Head of caudate nucleus (tissue), 42 donors: ENCODE measurements at regions not wholly inside any gene's neighbourhood (a gene's known extent, or its start where the extent isn't known, plus 50 kb on each side); places are given as distances from the start of the nearest gene placed in this dataset.
A peak's percentile ranks its signal among the peaks of the same experiment; 100 is the strongest.

Experiments used
- DNase-seq, 42 donors: peaks; one replicate each; pipeline versions ENCODE4 v3.0.0 to v3.0.0-alpha.2; 2020 to 2021; ENCODE audit warnings: mixed read lengths in 7 of 42
- intact Hi-C: fragments of 100-400 bp; cut with DNase I; formaldehyde crosslinking; loops from one replicate; pipeline ENCODE4 v1.15.0; 2022

- no peak for DNase-seq
- intact Hi-C loops, result no loop called here
Observed at GRCh38 chr18:30583768-30584167, 458.8 kb downstream of the DSC3 start.

GRCh38 chr18:30582078-30582477, 460.5 kb downstream of the DSC3 start:
- intact Hi-C loops, result no loop called here
- no peak for DNase-seq

- intact Hi-C loops, result no loop called here
- no peak for DNase-seq
Observed at GRCh38 chr18:30578707-30579106, 463.8 kb downstream of the DSC3 start.

- DNase-seq, result no peak
- intact Hi-C loops, result no loop called here
Observed at GRCh38 chr18:30572214-30572613, 470.3 kb downstream of the DSC3 start.

- no peak for DNase-seq
- intact Hi-C loops, result no loop called here
Observed at GRCh38 chr18:30568333-30568732, 474.2 kb downstream of the DSC3 start.

- intact Hi-C loops, result no loop called here
Observed at GRCh38 chr18:30566877-30567276, 475.7 kb downstream of the DSC3 start.

GRCh38 chr18:30562231-30562630, 480.3 kb downstream of the DSC3 start:
- intact Hi-C loops, result no loop called here
- no peak for DNase-seq

More at GRCh38 chr18:30566877-30567276, 475.7 kb downstream of the DSC3 start:
- DNase-seq, result no peak

GRCh38 chr18:30556112-30556511, 486.4 kb downstream of the DSC3 start:
- no peak for DNase-seq
- intact Hi-C loops, result no loop called here

- DNase-seq, result no peak
- intact Hi-C loops, result no loop called here
Observed at GRCh38 chr18:30545393-30545792, 497.1 kb downstream of the DSC3 start.

GRCh38 chr18:30544141-30544540, 498.4 kb downstream of the DSC3 start:
- DNase-seq, result peak in 6 of 42 donors; percentile 7 to 41 (median 14)
- intact Hi-C loops, result no loop called here

- DNase-seq, result no peak
- intact Hi-C loops, result no loop called here
Observed at GRCh38 chr18:30533716-30534115, 508.8 kb downstream of the DSC3 start.

- intact Hi-C loops, result no loop called here
- no peak for DNase-seq
Observed at GRCh38 chr18:30527917-30528316, 514.6 kb downstream of the DSC3 start.

- DNase-seq, result peak in 1 of 42 donors; percentile 11
- intact Hi-C loops, result no loop called here
Observed at GRCh38 chr18:30527226-30527625, 515.3 kb downstream of the DSC3 start.

GRCh38 chr18:30522288-30522929, 520.1 kb downstream of the DSC3 start:
- intact Hi-C loops, result no loop called here
- no peak for DNase-seq

GRCh38 chr18:30514059-30514458, 528.5 kb downstream of the DSC3 start:
- intact Hi-C loops, result no loop called here
- no peak for DNase-seq

GRCh38 chr18:30512872-30513271, 529.7 kb downstream of the DSC3 start:
- no peak for DNase-seq
- intact Hi-C loops, result no loop called here

- DNase-seq, result no peak
- intact Hi-C loops, result no loop called here
Observed at GRCh38 chr18:30510882-30511281, 531.7 kb downstream of the DSC3 start.

GRCh38 chr18:30501594-30501993, 540.9 kb downstream of the DSC3 start:
- intact Hi-C loops, result no loop called here
- no peak for DNase-seq

- no peak for DNase-seq
- intact Hi-C loops, result no loop called here
Observed at GRCh38 chr18:30500240-30500945, 542.1 kb downstream of the DSC3 start.

GRCh38 chr18:30499721-30500120, 542.8 kb downstream of the DSC3 start:
- intact Hi-C loops, result no loop called here
- DNase-seq, result no peak

GRCh38 chr18:30492552-30493129, 549.9 kb downstream of the DSC3 start:
- DNase-seq, result no peak
- intact Hi-C loops, result no loop called here
